ENCODE measurements at regions not wholly inside any gene's neighbourhood (a gene's known extent, or its start where the extent isn't known, plus 50 kb on each side); places are given as distances from the start of the nearest gene placed in this dataset.

DNA sequence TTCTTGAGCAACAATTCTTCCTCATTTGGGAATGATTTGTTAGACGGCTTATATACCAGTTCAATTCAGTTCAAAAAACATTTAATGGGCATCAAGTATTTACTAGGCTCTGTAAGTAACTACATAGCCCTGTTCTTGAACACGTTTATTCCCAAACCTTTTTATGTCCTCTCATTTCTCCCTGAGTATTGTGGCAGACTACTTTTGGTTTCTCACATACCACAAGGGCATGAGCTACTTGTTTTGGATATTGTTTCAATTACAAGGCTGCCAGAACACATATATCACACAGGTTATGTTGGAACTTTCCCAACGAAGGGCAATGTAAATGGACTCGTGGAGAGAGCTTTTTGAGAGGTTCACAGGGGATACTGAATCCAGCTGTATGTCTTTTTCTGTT lies 363.8 kb upstream of the NAALADL2 start:
- TF ChIP-seq, protein P1, sequence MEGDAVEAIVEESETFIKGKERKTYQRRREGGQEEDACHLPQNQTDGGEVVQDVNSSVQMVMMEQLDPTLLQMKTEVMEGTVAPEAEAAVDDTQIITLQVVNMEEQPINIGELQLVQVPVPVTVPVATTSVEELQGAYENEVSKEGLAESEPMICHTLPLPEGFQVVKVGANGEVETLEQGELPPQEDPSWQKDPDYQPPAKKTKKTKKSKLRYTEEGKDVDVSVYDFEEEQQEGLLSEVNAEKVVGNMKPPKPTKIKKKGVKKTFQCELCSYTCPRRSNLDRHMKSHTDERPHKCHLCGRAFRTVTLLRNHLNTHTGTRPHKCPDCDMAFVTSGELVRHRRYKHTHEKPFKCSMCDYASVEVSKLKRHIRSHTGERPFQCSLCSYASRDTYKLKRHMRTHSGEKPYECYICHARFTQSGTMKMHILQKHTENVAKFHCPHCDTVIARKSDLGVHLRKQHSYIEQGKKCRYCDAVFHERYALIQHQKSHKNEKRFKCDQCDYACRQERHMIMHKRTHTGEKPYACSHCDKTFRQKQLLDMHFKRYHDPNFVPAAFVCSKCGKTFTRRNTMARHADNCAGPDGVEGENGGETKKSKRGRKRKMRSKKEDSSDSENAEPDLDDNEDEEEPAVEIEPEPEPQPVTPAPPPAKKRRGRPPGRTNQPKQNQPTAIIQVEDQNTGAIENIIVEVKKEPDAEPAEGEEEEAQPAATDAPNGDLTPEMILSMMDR (IDR thresholded peaks at IDR 0.05): no peak

DNA sequence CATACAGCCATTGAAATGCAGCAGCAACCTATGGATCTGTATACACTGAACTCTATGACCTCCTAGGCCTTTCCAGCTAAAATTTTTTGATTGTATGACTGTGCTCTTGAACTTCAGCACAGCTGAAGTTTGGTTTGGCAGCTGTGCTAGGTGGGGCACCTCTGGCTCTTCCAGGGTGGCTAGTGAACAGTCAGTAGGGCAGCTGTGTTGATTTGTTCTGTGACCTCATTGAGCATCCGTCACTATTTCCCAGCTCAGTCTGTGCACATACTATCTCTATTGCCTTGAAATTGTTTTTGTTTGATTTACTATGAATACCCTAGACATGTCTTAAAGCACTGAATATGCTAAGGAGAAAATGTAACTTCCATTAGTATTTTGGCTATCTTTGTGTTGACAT lies 363.2 kb upstream of the NAALADL2 start:
- TF ChIP-seq, protein P1 (IDR thresholded peaks at IDR 0.05): no peak

DNA sequence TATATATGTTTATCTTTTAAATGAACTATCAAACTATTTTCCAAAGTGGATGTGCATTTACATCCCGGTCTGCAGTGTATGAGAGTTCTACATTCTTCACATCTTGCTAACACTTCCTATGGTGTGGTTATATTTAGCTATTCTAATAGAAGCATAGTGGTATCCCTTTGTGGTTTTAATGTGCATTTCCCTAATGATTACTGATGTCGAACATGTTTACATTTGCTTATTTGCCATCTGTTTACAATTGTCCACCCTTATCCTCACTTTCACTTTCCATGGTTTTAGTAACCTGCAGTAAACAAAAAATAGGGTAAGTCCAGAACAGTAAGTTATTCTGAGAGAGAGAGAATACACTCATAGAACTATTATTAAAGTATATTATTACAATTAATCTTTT lies 360.5 kb upstream of the NAALADL2 start:
- TF ChIP-seq, protein P1 (IDR thresholded peaks at IDR 0.05): no peak

DNA sequence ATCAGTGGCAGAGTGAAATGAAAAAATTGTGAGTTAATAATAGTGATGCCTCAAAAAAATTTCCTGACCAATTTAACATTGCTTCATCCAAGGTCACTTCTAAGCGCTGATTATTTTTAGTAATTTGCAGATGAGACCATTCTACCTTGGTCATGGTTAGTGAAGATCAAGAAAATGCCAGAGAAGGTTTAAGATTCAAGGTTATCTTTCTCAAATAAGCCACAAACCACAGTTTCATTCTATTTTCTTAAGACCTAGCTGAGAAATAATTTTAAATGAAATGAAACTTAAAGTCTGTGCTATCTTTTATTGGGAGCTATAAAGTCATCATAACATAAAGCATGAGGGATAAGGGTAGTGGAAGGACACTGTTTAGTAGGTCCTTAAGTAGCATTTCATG lies 353.9 kb upstream of the NAALADL2 start:
- TF ChIP-seq, protein P1 (IDR thresholded peaks at IDR 0.05): no peak

DNA sequence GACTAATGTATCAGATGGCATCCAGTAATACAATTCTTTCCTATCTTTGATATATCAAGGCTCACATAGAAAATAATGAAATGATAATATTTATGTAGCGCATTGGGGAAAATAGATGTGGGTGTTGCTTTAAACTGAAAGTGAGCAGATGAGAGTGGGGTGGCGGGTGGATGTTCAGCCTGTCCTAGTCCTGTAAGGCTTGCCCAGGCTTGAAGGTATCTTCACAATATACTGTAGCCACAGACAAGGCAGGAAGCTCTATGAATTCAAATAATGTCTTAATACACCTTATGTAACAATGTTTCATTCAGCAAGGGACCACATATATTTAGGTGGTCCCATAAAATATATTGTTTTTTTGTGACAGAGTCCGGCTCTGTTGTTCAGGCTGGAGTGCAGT lies 334.9 kb upstream of the NAALADL2 start:
- TF ChIP-seq, protein P1 (IDR thresholded peaks at IDR 0.05): no peak

DNA sequence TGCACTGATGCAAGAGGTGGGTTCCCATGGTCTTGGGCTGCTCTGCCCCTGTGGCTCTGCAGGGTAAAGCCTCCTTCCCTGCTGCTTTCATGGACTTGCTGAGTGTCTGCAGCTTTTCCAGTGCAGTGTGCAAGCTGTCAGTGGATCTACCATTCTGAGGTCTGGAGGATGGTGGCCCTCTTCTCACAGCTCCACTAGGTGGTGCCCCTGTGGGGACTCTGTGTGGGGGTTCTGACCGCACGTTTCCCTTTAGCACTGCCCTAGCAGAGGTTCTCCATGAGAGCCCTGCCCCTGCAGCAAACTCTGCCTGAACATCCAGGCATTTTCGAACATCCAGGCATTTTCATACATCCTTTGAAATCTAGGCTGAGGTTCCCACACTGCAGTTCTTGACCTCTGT lies 329.8 kb upstream of the NAALADL2 start:
- TF ChIP-seq, protein P1 (IDR thresholded peaks at IDR 0.05): no peak

DNA sequence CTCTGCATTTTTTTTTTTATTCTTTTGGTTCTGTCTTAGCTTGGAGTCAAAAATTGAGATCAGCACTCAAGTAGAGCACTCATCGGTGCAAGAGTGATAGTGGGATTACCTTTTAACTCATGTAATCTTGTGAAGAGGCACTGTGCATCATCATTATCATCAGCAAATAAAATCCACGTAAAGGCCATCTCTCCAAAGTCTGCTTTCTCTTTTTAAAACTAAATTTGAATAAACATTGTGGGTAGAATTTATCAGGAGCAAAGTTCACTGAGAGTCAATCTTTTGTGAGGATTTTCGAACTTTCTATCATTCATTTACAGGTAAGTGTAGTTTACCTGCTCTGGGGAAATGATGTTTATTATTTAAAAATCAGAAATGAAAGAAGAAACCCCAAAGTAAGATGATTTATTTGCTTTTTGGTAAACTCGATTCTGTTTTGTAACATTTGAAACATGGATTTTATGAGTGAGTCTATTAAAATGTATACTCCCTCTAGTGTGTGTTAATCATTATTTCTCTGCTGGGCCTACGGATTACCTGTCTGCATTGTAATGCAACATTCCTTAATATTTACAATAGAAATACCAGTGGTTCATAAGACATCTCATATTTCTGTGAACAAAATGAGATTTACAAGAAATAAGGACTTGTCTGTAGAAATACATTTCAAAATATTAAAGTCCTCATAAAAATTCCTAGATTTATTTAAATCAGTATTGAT lies 327.7 kb upstream of the NAALADL2 start:
- TF ChIP-seq, protein P1 (IDR thresholded peaks at IDR 0.05): no peak

DNA sequence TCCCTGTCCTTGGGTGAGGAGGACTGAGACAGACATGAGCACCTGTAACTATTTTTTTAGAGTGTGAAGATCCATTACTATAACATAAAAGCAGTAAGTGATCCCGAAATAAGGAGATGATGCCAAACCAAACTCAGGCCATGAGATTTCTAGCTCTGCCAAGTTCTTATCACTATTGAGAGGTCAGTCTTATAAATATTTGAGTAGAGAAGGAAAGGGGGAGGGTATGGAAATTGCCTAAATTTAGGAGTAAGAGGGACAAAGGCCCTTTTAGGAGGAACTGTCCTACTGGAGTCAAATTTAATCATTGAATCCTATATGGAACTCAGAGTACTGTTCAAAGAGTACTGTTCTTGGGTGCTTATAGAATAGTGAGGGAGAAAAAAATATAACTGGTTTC lies 326.9 kb upstream of the NAALADL2 start:
- TF ChIP-seq, protein P1 (IDR thresholded peaks at IDR 0.05): no peak

All from LNCAP (cell line).